ENCODE measurements at regions not wholly inside any gene's neighbourhood (a gene's known extent, or its start where the extent isn't known, plus 50 kb on each side); places are given as distances from the start of the nearest gene placed in this dataset.

DNA sequence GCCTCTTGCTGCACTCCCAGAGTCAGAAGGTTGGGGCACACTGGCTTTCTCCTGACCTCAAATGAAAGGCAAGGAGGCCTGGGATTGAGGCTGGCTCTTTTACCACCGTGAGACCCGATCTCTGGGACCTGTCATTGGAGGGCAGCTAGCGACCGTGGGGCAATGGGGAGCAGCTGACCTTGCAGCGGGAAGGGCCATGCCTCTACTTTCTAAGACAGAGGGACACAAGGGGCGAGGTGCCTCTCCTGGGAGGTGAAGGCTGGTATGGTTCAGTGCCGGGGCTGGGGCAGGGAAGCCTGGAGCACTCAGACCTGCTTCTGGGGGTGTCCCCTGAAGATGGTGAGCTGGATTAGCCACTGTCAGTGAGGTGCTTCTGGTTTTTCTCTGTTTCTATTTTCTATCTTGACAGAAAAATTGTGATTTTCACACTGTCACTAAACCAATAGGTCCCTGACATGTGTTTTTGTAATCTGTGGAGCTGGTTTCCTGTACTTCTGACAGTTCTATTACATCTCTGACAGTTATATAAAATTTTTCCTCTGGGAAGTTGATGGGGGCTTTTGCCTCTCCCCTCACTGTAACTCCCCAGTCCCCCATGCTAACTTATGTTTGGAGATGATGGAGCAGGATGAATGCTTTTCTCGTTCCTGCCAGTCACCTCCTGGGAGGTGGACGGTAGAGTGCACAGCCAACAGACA lies 340.8 kb downstream of the RPS24 start:
- intact Hi-C loops (cut with DNase I, micrococcal nuclease): no loop called here
- ChIA-PET CTCF (no interaction called here), POLR2A (no interaction called here)
- Mint-ChIP-seq H3K4me1 (no peaks in the 10 kb centered on the region), H3K4me3 (no peak overlapping the region), H3K27me3 (no peaks in the 10 kb centered on the region), H3K9me3 (ENCODE audit: low read depth) (peaks cover 1% of the 10 kb centered on the region), H3K27ac (no peak overlapping the region), H3K36me3 (ENCODE audit: low read depth) (no peaks in the 10 kb centered on the region)
- DNase-seq (no peak), ATAC-seq (no peak)

DNA sequence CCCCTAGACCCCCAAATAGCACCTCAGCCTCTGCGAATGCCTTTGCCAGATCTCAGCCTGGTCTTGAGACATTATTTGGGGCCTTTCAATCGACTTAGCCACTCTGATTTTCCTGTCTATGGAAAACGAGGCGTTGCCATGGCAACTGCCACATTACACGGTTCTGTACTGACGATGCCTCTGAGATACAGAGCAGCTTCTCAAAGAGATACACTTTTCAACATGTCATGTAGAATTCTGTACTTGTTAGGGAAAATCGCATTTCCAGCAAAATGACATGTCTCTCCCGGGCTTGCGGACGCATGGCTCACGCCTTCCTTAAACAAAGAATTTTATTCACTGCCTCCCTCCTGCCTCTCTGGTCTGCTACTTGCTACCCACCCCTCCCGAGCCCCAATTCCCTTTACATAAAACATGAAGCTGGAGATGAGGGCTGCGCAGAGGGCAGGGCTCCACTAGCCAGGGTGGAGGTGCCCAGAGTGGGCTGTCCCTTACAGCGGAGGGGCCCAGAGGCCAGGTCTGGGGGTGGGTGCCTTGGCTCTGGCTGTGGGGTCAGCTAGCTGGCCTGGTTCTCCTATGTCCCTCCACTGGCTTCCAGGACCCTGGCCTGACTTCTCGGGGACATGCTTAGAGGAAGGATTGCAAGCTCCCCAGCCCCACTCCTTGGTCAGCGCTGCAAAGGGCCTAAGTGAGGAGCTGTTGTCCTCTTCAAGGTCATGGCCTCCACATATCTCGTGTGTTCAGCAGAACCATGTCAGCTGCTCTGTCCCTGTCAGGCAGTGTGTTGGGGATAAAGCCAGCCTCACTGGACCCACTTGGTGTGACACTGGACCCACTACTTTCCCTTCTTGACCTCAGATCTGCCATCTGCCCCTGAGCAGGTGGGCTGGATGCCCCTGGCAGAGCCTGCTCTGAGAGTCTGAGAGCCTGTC lies 342.5 kb downstream of the RPS24 start:
- Mint-ChIP-seq H3K9me3 (ENCODE audit: low read depth) (peaks cover 1% of the 10 kb centered on the region), H3K27ac (no peak overlapping the region), H3K27me3 (no peaks in the 10 kb centered on the region), H3K4me1 (no peaks in the 10 kb centered on the region), H3K36me3 (ENCODE audit: low read depth) (no peaks in the 10 kb centered on the region), H3K4me3 (no peak overlapping the region)
- ChIA-PET CTCF (no interaction called here), POLR2A (no interaction called here)
- intact Hi-C loops (cut with DNase I, micrococcal nuclease): no loop called here
- no peak for DNase-seq
- no peak for ATAC-seq

DNA sequence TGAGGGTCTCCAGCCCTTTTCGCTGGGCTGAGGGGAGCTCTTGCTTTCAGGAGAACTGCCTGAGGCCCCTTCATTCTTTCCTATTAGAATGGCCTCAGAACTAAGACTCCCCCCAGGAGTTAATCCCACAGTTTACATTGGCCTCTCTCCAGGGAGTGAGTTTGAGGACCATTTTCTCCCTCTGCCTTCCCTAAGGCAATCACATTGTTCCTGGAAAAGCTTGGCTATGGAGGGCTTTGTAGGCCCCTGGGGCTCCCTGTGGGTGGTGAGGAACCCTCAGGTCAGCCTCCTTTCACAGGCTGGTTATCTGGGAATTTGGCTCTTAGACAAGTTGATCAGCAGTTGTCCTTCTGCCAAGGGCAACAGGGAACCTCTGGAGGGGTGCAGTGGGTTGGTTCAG lies 343.7 kb downstream of the RPS24 start:
- intact Hi-C loops (cut with DNase I, micrococcal nuclease): no loop called here
- Mint-ChIP-seq H3K4me3 (no peak overlapping the region), H3K36me3 (ENCODE audit: low read depth) (no peaks in the 10 kb centered on the region), H3K27me3 (no peaks in the 10 kb centered on the region), H3K9me3 (ENCODE audit: low read depth) (peaks cover 1% of the 10 kb centered on the region), H3K27ac (no peak overlapping the region), H3K4me1 (no peaks in the 10 kb centered on the region)
- ATAC-seq: no peak
- POLR2A ChIA-PET: no interaction called here
- CTCF ChIA-PET: no interaction called here
- no peak for DNase-seq

DNA sequence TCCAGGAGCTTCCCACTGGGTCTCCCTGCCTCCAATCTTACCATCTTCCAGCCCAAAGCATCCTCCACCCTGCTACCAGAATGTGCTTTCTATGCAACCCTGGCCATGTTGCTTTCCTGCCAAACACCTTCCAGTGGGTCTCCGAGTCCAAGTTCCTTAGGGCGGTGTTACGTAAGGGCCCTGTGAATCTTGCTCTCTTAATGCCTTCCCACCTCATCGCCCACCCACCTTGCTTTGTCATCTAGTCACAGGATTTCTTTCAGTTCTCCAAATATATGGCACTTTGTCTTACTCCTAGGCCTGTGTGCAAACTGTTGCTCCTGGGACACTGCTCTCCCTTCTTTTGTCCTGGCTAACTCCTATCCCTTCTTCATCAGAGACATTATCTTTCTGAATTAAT lies 344.5 kb downstream of the RPS24 start:
- Mint-ChIP-seq H3K36me3 (ENCODE audit: low read depth) (no peaks in the 10 kb centered on the region), H3K27me3 (no peaks in the 10 kb centered on the region), H3K4me1 (no peaks in the 10 kb centered on the region), H3K27ac (no peak overlapping the region), H3K4me3 (no peak overlapping the region), H3K9me3 (ENCODE audit: low read depth) (peaks cover 1% of the 10 kb centered on the region)
- ChIA-PET POLR2A (no interaction called here), CTCF (no interaction called here)
- intact Hi-C loops (cut with DNase I, micrococcal nuclease): no loop called here
- DNase-seq (no peak), ATAC-seq (no peak)

DNA sequence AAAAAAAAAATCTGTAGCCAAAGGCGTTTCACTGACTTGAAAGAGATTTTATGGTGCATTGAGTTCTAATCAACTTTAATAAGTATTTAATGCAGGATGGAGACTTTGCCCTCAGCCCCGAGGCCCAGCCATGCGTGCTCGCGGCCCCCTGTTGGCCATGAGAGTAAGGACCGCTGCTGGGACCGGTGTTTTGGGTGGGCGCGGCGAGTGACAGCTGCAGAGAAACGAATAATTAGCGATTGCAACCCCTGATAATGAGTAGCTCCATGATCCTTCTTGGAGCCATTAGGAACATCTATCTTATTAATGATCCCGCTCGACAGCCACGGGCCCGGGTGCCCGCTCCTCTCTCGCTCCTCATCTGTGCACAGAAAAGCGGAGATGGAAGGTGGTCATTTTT lies 347.4 kb downstream of the RPS24 start:
- no peak for DNase-seq
- peaks cover 1% of the 10 kb centered on the region for H3K9me3 Mint-ChIP-seq (ENCODE audit: low read depth)
- H3K4me3 Mint-ChIP-seq: no peak overlapping the region
- ATAC-seq: no peak
- ChIA-PET POLR2A (no interaction called here), CTCF (interaction anchor here (0.6 kb wide), 1 partner anchor 11 kb away, joined by 3 read pairs; no protein-coding TSS in a partner anchor)
- no peaks in the 10 kb centered on the region for H3K4me1 Mint-ChIP-seq
- H3K27me3 Mint-ChIP-seq: no peaks in the 10 kb centered on the region
- H3K27ac Mint-ChIP-seq: no peak overlapping the region
- intact Hi-C loops (cut with DNase I, micrococcal nuclease): no loop called here
- H3K36me3 Mint-ChIP-seq (ENCODE audit: low read depth): no peaks in the 10 kb centered on the region

DNA sequence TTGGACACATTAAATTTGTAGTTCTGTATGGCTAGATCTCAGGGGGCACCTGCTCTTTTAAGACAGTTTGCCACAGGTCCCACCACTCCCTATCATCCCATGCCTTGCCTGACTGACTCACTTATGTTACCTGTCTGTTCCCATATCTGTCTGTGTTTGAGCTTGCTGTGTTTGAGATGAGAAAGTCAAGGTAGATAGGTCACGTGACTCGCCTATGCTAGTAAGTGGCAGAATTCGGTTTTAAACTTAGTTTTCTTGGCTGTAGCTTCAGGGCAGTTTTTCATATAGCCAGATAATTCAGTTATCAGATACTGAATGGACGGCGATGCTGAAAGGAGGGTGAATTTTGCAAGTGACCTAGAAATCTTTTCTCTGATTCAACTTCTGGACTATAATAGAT lies 348.4 kb downstream of the RPS24 start:
- ChIA-PET POLR2A (no interaction called here), CTCF (no interaction called here)

DNA sequence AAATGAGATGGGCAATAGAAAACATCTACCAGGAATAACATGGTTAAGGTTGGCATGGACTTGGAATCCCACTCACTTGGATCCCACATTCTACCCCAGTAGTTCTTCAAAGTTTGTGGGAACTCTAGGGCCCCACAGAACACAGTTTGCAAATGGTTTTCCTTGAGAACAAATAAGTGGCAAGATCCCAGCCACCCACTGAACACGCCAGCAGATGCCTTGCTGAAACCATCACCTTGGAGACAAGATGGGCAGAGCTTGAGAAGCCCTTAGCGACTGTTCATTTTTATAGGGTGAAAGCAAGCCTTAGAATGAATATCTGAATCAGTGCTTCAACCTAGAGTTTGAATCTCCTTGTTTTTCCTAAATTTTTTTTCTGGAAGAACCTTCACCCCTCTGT lies 349.1 kb downstream of the RPS24 start:
- no peak for DNase-seq
- H3K36me3 Mint-ChIP-seq (ENCODE audit: low read depth): no peaks in the 10 kb centered on the region
- H3K27ac Mint-ChIP-seq: no peak overlapping the region
- POLR2A ChIA-PET: no interaction called here
- peaks cover 1% of the 10 kb centered on the region for H3K9me3 Mint-ChIP-seq (ENCODE audit: low read depth)
- no peak overlapping the region for H3K4me3 Mint-ChIP-seq
- CTCF ChIA-PET: no interaction called here
- no peaks in the 10 kb centered on the region for H3K4me1 Mint-ChIP-seq
- H3K27me3 Mint-ChIP-seq: no peaks in the 10 kb centered on the region
- intact Hi-C loops (cut with DNase I, micrococcal nuclease): no loop called here
- ATAC-seq: no peak

More for the DNA sequence above, 348.4 kb downstream of the RPS24 start:
- Mint-ChIP-seq H3K4me1 (no peaks in the 10 kb centered on the region), H3K4me3 (no peak overlapping the region), H3K27ac (no peak overlapping the region), H3K9me3 (ENCODE audit: low read depth) (peaks cover 1% of the 10 kb centered on the region), H3K27me3 (no peaks in the 10 kb centered on the region), H3K36me3 (ENCODE audit: low read depth) (no peaks in the 10 kb centered on the region)
- DNase-seq: no peak
- intact Hi-C loops (cut with DNase I, micrococcal nuclease): no loop called here
- no peak for ATAC-seq

DNA sequence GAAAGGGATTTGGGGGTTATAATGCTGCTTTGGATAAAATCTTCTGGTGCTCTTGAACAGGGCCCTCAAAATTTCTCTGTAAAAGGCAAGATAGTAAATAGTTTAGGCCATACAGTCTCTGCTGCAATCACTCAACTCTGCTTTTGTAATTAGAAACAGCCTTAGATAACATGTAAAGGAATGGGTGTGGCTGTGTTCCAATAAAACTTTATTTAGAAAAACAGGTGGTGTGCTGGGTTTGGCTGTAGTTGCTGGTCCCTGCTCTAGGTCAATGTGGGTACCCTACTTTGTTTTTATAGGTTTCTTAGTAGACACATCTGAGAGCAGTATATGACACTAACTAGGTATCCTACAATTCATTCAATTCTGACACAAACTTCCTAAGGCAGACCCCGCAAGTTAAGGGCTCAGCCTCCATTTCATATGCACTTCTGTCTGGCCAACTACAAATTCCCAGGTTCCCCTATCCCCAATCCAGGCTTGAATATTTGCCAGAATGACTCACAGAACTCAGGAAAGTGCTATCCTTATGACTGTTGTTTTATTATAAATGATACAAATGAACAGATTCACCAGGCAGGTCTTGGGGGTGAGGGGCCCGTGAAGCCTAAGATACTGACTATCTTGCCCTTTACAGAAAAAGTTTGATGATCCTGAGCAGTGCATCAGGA lies 349.9 kb downstream of the RPS24 start:
- Mint-ChIP-seq H3K4me1 (no peaks in the 10 kb centered on the region), H3K36me3 (ENCODE audit: low read depth) (no peaks in the 10 kb centered on the region), H3K27ac (no peak overlapping the region), H3K27me3 (no peaks in the 10 kb centered on the region), H3K9me3 (ENCODE audit: low read depth) (peaks cover 1% of the 10 kb centered on the region), H3K4me3 (no peak overlapping the region)
- ATAC-seq: no peak
- intact Hi-C loops (cut with DNase I, micrococcal nuclease): no loop called here
- ChIA-PET POLR2A (no interaction called here), CTCF (no interaction called here)
- DNase-seq: no peak

DNA sequence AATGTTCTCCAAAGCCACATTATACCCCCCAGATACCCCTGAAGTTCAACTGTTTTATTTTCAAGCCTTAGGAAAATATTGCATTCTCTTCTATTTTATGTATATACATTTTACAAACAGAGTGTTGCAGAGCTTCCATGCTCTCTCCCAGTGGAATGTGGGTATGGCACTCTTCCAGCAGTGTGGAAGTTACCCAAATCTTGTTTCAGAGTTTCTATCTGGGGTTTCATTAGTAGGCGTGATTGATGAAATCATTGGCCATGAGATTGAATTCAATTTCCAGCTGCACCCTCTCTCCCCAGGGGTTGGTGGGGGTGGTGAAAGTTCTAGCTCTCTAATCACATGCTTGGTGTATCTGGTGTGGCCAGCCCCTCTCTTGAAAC lies 350.4 kb downstream of the RPS24 start:
- no peaks in the 10 kb centered on the region for H3K36me3 Mint-ChIP-seq (ENCODE audit: low read depth)
- H3K27ac Mint-ChIP-seq: no peak overlapping the region
- no peak for ATAC-seq
- H3K4me3 Mint-ChIP-seq: no peak overlapping the region
- peaks cover under 1% of the 10 kb centered on the region for H3K9me3 Mint-ChIP-seq (ENCODE audit: low read depth)
- CTCF ChIA-PET: no interaction called here
- DNase-seq: no peak
- H3K27me3 Mint-ChIP-seq: no peaks in the 10 kb centered on the region
- intact Hi-C loops (cut with DNase I, micrococcal nuclease): no loop called here
- POLR2A ChIA-PET: no interaction called here
- no peaks in the 10 kb centered on the region for H3K4me1 Mint-ChIP-seq

DNA sequence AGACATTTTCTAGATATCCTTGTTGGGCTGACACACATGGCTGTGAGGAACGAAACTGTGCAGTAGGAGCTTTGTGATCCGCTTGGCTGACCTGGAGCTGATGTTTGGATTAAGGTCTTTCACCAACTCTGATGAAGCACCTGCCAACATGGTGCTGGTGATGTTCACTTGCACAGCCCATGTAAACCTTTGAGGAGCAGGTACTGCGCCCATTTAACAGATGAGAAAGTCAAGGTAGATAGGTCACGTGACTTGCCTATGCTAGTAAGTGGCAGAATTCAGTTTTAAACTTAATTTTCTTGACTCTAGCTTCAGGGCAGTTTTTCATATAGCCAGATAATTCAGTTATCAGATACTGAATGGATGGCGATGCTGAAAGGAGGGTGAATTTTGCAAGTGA lies 351.9 kb downstream of the RPS24 start:
- H3K36me3 Mint-ChIP-seq (ENCODE audit: low read depth): no peaks in the 10 kb centered on the region
- intact Hi-C loops (cut with DNase I, micrococcal nuclease): no loop called here
- H3K4me3 Mint-ChIP-seq: no peak overlapping the region
- H3K27me3 Mint-ChIP-seq: no peaks in the 10 kb centered on the region
- CTCF ChIA-PET: no interaction called here
- DNase-seq (no peak), ATAC-seq (no peak)
- POLR2A ChIA-PET: no interaction called here
- no peaks in the 10 kb centered on the region for H3K9me3 Mint-ChIP-seq (ENCODE audit: low read depth)
- H3K4me1 Mint-ChIP-seq: no peaks in the 10 kb centered on the region
- no peak overlapping the region for H3K27ac Mint-ChIP-seq

DNA sequence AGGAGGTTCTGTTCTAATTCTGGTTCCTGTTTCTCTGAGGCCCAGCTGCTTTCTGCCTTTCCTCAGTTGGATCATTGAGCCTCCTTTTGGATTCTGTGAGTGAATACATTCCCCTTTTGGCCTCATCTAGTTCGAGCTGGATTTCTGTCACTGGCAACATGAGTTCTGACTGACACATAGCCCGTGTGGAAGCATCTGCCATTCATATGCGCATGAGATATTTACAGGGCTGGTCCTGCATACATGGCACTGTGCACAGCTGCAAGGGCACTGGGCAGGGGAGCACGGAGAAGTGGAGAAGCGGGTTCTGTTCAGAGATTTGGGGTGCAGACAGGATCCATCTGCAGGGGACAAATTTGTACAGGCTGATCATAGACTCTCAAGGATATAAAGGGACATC lies 352.8 kb downstream of the RPS24 start:
- Mint-ChIP-seq H3K36me3 (ENCODE audit: low read depth) (no peaks in the 10 kb centered on the region), H3K27me3 (no peaks in the 10 kb centered on the region), H3K4me1 (no peaks in the 10 kb centered on the region), H3K9me3 (ENCODE audit: low read depth) (no peaks in the 10 kb centered on the region), H3K27ac (no peak overlapping the region), H3K4me3 (no peak overlapping the region)
- intact Hi-C loops (cut with DNase I, micrococcal nuclease): no loop called here
- CTCF ChIA-PET: no interaction called here
- ATAC-seq (no peak), DNase-seq (no peak)
- POLR2A ChIA-PET: no interaction called here

All from activated CD4-positive, alpha-beta T cell treated with anti-CD3 and anti-CD28 coated beads for 36 hours (primary cell).